ENCODE measurements at regions not wholly inside any gene's neighbourhood (a gene's known extent, or its start where the extent isn't known, plus 50 kb on each side); places are given as distances from the start of the nearest gene placed in this dataset.

DNA sequence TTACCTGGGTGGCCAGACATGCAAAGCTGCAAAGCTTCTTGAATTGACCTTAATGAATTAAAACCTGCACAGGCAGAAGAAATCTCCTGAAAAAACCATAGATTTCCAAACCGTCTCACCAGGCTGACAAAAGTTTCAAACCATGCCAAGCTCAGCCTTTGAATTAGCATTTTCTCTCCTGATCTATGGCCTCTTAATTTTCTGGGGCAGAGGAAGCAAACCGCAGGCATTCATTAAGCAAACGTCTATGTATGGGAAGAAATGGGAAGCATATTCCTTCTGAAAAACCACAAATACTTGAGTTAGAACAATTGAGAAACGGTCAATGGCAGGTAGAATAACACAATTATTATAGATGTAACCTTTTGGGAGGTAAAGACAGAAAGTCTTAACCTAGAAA lies 500.2 kb upstream of the NR2F2 start:
- DNase-seq (ENCODE audit: extremely low read depth in 1 of 2, low read depth in 1 of 2): no peak

GRCh38 chr15:95832668-95833067 lies 497.8 kb upstream of the NR2F2 start:
- no peak for DNase-seq (ENCODE audit: extremely low read depth in 1 of 2, low read depth in 1 of 2)

GRCh38 chr15:95834028-95834804 lies 496.3 kb upstream of the NR2F2 start:
- DNase-seq (ENCODE audit: extremely low read depth in 1 of 2, low read depth in 1 of 2): no peak

DNA sequence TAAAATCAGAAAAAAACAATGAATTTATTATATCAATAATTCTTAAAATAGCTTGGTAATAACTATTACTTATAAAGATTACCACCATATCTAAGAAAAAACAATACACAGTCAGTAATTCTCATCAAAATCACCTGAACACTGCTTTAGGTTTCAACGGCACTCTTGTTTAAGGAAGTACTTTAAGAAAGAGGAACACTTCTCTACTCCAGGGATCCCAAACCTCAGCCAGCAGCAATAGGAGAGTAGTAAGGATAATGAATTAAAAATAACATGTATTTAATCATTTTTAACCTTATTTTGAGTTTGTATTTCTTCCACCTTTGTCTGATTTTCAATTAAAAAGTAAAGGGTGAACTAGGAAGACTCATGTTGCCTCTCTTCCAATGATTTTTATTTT lies 494.0 kb upstream of the NR2F2 start:
- no peak for DNase-seq (ENCODE audit: extremely low read depth in 1 of 2, low read depth in 1 of 2)

- DNase-seq (ENCODE audit: extremely low read depth in 1 of 2, low read depth in 1 of 2): no peak
These were observed 493.0 kb upstream of the NR2F2 start for GRCh38 chr15:95837341-95838004.

GRCh38 chr15:95839367-95839782 lies 491.1 kb upstream of the NR2F2 start:
- no peak for DNase-seq (ENCODE audit: extremely low read depth in 1 of 2, low read depth in 1 of 2)

DNA sequence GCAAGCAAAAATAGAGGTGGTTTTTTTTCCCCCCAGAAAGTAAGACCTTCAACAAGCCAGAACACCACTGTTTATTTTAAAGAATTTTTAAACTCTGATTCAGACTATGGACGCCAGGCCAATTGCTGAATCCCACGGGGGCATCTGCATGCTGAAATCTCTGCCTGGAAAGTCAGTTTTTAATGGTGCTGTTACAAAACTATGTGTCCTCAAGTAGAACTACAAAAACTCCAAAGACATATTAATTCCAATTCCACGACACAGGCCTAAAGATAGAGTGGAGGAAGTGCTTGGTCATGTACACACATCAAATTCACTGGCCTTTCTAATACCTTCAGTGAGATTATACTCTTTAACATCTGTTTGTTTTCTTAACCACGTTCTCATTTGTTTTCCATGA lies 490.5 kb upstream of the NR2F2 start:
- DNase-seq (ENCODE audit: extremely low read depth in 1 of 2, low read depth in 1 of 2): no peak

DNA sequence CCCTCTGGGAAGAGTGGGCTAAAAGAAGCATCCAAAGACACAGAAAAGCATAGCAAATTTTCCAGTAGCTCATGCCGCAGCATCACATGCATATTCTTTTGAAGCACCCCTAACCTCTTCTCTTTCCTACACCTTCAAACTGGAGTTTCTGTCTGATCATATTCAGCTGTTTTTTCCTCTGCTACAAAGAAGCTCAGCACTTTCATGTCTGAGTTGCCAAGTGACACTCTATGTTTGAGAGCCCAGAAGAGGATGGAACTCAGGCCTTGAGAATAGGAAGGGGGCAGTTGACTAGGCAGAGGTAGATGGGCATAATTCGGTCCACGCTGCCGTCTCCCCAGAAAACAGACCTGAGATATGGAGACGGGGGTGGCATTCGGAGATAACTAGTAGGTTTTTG lies 489.6 kb upstream of the NR2F2 start:
- no peak for DNase-seq (ENCODE audit: extremely low read depth in 1 of 2, low read depth in 1 of 2)

DNA sequence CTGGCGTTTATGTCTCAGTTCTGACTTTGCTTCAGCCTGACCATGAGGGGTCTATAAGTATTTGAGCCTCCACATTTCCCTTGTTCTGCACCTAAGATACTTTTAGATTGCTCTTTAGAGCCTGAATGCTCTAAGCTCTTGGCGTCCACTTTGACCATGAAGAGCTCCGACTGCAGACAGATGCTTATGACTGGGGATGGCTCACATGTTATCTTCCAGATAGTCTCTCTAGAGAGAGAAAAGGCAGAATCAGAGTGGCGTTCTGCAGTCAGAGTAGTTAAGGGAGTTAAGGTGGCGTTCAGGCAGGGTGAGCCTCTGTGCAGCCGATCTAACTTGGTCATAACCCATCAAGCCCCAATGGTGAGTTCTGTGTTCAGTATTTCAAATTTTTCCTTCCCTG lies 487.9 kb upstream of the NR2F2 start:
- no peak for DNase-seq (ENCODE audit: extremely low read depth in 1 of 2, low read depth in 1 of 2)

DNA sequence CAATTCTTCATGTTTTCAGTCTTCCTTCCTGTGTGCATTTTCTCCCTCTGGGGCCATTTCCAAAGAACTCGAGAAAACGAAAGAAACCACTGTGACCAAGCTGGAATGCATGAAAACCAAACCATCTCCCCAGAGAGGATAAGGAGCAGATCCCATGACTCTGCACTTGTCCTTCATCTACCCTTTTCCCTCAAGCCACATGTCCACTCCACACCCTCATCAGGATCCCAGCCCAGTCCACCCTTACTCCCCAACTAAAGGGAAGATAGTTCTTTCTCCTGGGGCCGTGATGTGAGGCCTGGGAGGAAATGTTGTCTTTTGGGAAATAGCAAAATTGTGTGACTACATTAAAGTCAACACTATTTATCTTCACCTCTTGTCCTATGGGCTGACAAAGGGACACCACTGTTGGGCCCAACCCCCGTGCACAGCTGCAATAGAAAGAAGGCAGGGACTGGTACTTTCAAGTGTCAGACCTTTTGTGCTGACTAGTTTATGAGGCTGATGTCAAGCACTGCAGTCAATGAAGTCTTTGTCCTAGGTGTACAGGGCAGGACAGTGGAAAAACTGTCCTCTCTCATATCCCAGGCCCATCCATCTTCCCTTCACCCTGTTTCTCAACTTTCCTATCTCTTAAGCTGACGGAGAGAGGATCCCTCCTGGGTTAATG lies 487.1 kb upstream of the NR2F2 start:
- no peak for DNase-seq (ENCODE audit: extremely low read depth in 1 of 2, low read depth in 1 of 2)

DNA sequence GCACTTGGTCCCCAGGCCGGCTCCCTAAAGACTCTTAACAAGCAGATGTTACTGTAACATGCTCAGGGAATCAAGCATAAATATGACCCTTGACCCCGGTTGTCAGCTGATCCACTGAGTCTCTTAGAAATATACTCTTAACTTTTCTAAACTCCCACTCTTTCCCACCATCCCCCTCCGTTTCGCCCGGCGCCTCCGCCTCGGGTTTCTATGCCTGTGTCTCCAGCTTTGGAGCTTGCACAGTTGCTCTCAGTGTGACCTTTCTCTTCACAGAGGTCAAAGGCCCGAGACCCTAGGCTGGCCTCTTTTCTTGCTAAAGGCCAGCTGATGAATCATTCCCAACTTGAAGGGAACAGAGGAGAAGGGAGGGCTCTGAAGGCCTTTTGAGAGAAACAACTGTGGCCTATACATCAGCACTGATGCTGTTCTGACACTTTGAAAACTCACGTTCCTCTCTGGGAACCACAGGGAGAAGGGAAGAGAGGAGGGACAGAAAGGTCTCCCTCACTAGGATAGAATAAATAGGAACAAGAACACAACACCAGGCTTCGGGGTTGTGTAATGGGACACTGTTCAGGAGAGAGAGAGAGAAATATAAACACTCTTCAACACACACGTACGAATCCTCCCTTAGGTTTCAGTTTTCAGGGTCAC lies 484.5 kb upstream of the NR2F2 start:
- DNase-seq (ENCODE audit: extremely low read depth in 1 of 2, low read depth in 1 of 2): no peak

DNA sequence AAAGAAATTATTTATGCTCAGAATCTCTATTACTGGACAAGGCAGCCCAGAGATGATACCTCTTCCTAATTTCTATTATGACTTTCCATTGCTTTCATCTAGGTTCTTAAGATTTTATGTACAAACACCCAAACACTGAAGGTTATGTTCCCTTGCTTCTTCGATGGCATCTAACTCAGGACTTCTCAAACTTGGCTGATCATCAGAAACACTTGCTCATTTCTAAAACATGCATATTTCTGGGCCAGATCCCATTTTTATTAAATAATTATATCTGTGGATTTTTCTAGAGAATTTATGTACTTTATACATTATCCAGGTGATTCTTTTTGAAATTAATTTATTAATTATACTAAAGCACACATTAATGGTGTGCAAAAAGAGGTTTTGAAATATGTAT lies 482.4 kb upstream of the NR2F2 start:
- DNase-seq (ENCODE audit: extremely low read depth in 1 of 2, low read depth in 1 of 2): no peak

- no peak for DNase-seq (ENCODE audit: extremely low read depth in 1 of 2, low read depth in 1 of 2)
These were observed 479.7 kb upstream of the NR2F2 start for GRCh38 chr15:95850837-95851236.

DNA sequence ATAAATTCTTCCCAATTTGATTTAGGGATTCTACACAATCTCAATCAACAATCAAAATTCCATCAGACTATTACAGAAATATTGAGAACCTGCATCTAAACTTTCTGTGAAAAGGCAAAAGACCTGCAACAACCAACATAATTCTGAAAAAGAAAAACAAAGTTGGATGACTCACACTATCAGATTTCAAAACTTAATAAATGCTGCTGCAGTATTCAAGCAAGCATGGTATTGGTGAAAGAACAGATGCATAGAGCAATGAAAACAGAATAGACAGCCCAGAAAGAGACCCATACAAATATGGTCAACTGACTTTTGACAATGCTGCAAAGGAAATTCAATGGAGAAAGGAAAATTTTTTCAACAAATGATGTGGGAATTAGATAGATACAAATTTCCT lies 477.1 kb upstream of the NR2F2 start:
- no peak for DNase-seq (ENCODE audit: extremely low read depth in 1 of 2, low read depth in 1 of 2)

DNA sequence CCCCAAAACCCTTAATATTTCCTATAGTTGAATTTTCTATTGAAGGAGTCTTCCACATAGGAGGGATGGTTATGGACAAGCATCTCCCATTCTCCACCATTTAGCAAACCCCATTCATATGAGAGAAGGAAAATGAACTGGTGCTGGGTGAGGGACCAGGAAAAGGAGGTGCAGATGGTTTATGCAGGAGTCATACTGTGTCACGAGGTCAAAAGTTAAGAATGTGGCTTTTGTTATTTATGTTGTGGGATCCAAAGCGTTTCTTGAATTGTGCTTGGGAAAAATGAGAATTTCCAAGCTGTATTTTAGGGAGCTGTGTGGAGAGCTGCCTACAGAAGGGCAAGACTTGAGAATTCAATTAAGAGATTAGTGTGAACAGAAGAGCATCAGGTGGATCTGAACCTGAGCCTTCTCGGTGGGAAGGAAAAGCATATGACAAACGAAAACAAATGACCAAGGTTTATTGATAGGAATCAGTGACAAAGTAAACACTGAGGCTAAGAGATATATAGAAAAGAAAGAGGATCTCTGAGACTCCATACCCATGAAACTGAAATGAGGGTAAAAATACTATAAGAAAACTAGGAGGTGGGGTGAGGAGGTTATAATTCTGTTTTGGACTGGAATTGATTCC lies 473.3 kb upstream of the NR2F2 start:
- no peak for DNase-seq (ENCODE audit: extremely low read depth in 1 of 2, low read depth in 1 of 2)

DNA sequence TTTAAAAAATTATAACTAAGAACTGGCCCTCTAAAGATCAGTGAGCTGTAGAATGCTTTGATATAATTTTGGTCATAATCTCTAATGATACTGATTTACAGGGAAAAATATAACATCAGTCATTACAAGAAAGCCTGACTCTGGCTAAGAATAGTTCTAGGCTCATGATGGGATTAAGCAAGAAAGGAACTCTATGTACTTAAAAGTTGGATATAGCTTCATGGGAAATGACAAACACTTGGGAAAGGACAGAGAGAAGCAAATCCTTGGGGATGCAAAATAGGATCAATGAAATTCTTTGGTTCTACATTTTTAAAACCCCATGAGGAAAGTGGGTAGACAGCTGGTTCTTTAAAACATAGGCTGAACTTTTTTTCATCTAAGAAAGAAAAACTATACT lies 472.7 kb upstream of the NR2F2 start:
- no peak for DNase-seq (ENCODE audit: extremely low read depth in 1 of 2, low read depth in 1 of 2)

DNA sequence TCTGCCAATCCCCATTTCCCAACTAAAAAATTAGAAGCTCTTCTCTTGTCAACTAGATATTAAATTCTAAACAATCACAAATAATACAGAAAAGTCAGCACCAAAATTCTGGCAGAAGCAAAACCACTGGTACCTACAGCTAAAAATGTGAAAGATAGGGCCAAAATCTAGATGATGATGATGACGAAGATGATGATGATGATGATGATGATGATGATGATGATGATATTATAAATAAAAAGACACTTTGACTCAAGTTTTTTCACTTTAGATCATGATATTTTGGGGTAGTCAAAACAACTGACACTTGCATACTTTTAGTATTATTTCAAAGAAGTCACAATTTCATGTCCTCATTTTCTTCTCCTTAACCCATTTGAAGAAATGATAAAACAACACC lies 470.1 kb upstream of the NR2F2 start:
- DNase-seq (ENCODE audit: extremely low read depth in 1 of 2, low read depth in 1 of 2): no peak

DNA sequence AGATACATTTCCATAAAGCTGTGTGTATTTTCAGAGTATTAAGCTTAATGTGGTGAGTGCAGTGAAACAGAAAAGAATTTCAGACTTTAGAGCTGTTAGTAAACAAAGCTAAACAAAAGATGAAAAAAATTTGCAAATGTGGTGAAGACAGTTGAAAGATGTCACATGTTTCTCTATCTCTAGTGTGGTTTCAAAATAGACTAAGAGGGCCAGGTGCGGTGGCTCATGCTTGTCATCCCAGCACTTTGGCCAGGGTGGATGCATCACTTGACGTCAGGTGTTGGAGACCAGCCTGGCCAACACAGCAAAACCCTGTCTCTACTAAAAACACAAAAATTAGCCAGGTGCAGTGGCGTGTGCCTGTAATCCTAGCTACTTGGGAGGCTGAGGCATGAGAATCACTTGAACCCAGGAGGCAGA lies 466.0 kb upstream of the NR2F2 start:
- no peak for DNase-seq (ENCODE audit: extremely low read depth in 1 of 2, low read depth in 1 of 2)

GRCh38 chr15:95865330-95865739 lies 465.2 kb upstream of the NR2F2 start:
- no peak for DNase-seq (ENCODE audit: extremely low read depth in 1 of 2, low read depth in 1 of 2)

DNA sequence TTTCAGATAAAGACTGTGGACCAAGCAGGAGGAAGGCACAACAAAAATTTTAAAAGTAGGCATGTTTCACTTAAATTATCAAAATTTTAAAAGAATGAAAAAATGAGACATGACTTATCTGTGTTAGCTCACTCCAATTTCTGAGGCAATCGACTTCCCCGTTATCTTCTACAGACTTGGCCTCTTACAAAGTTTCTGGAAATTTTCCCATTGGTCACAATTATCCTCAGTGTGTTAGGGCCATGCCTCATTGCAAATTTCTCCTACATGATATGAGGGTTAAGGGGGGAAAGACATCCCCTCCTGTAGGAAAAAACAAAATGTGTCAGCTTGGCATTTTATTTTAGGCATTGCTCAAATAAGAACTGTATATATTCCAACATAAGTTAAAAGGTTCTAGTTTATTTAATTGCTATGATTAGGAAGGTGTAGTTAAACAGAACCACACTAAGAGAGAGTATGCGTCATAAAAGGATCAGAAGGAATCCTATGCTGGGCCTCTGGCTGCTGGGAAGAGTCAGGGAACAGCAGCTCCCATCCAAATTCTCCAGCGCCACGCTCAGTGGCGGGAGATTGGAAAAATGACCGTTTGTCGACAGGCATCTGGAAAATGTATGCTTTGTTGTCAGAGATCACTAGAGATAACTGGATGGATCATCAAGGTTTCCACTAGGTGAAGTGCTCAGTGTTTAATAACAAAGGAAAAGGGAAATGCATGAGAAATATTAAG lies 463.6 kb upstream of the NR2F2 start:
- no peak for DNase-seq (ENCODE audit: extremely low read depth in 1 of 2, low read depth in 1 of 2)

All from activated CD8-positive, alpha-beta memory T cell treated with anti-CD3 and anti-CD28 coated beads for 1 hour (primary cell).